Tibial artery (tissue), 4 donors: ENCODE measurements at regions not wholly inside any gene's neighbourhood (a gene's known extent, or its start where the extent isn't known, plus 50 kb on each side); places are given as distances from the start of the nearest gene placed in this dataset.

Source experiments
- DNase-seq, 2 donors: peaks; one replicate each; pipeline ENCODE4 v3.0.0-alpha.2; 2019
- H3K27ac ChIP-seq, 2 donors: fragments of 200-600 bp; sonication (generic) in 1 of 2; 1 replicate in 1 of 2; 2 replicates in 1 of 2; pipeline ENCODE4 v1.5.1; 2018 to 2019; ENCODE audit warnings: mild to moderate bottlenecking in 1 of 2
- H3K27me3 ChIP-seq, 2 donors: fragments of 200-600 bp; sonication (generic) in 1 of 2; one replicate each; pipeline versions ENCODE4 v1.5.1 to v1.6.0; 2016 to 2019
- H3K36me3 ChIP-seq, 3 donors: fragments of 200-600 bp; sonication (generic) in 2 of 3; one replicate each; pipeline ENCODE4 v1.5.1; 2016 to 2019; ENCODE audit warnings: mild to moderate bottlenecking in 2 of 3
- H3K4me1 ChIP-seq, 4 donors: fragments of 200-600 bp; sonication (generic) in 2 of 4; 1 replicate in 3 of 4; 2 replicates in 1 of 4; pipeline ENCODE4 v1.5.1; 2016 to 2019
- H3K4me3 ChIP-seq, 2 donors: fragments of 200-600 bp; sonication (generic) in 1 of 2; 1 replicate in 1 of 2; 2 replicates in 1 of 2; pipeline ENCODE4 v1.5.1; 2018 to 2019; ENCODE audit warnings: mild to moderate bottlenecking in 2 of 2
- H3K9me3 ChIP-seq, 3 donors: fragments of 200-600 bp; sonication (generic) in 1 of 3; one replicate each; pipeline ENCODE4 v1.5.1; 2016 to 2019
- CTCF ChIP-seq, 2 experiments: fragments of 200-600 bp in 1 of 2; fragments of 450-650 bp in 1 of 2; IDR thresholded peaks; one replicate each; pipeline ENCODE4 v1.5.1; 2017 to 2019; ENCODE audit warnings: antibody characterized with exemption in 2 of 2, mild to moderate bottlenecking in 1 of 2, moderate library complexity in 1 of 2
- intact Hi-C: fragments of 100-400 bp; cut with DNase I; formaldehyde crosslinking; loops from one replicate; pipeline ENCODE4 v1.15.0; 2023; ENCODE audit warnings: low total_unique reads

DNA sequence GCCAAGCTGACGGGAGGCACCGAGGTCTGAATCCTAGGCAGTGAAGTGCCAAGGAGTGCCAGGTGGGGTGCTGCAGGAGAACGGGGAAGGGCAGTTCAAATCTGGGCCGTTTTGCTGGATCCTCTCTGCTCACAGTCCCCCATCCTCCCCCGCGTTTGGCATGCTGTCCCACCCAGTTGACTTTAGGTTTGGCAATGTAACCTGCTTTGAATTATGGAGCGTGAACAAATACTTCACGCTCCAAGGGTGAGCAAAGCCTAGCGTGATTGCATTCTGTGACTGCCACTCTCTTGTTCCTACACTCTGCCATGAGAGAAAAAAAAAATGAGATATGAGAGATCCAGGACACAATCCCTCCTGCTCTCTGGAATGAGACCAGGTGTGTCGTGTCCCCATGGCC lies 381.9 kb downstream of the ZNF516 start:
- TF ChIP-seq CTCF (IDR thresholded peaks at IDR 0.05) = no peak
- Histone ChIP-seq H3K27me3 (no peaks in the 10 kb centered on the region), H3K4me3 (no peak overlapping the region), H3K9me3 (no peaks in the 10 kb centered on the region), H3K27ac (no peak overlapping the region), H3K36me3 (no peaks in the 10 kb centered on the region), H3K4me1 (no peaks in the 10 kb centered on the region)
- no peak for DNase-seq
- intact Hi-C loops = no loop called here

DNA sequence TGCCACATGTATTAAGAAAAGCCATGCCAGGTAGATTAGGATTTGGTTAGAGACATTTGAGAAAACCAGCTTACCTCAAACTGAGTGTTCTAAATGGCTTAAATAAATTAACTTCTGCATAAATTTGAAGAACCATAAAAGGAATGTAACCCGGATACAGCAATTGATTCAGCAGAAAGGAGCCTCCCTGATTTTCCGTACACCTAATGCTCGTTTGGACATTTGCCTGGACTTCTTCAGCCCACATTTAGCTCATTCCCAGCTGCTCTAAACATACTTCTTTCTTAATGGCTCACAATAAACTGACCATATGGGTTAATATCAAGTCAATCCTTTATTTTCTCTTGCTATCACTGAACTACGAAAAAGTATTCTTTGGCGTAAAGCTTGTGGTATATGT lies 392.4 kb downstream of the ZNF516 start:
- Histone ChIP-seq H3K9me3 (peaks cover 0 to 13% (median 0%) of the 10 kb centered on the region in 3 donors), H3K4me3 (no peak overlapping the region), H3K4me1 (no peaks in the 10 kb centered on the region), H3K36me3 (no peaks in the 10 kb centered on the region), H3K27me3 (no peaks in the 10 kb centered on the region), H3K27ac (no peak overlapping the region)
- DNase-seq = no peak
- intact Hi-C loops = no loop called here
- TF ChIP-seq CTCF (IDR thresholded peaks at IDR 0.05) = no peak

DNA sequence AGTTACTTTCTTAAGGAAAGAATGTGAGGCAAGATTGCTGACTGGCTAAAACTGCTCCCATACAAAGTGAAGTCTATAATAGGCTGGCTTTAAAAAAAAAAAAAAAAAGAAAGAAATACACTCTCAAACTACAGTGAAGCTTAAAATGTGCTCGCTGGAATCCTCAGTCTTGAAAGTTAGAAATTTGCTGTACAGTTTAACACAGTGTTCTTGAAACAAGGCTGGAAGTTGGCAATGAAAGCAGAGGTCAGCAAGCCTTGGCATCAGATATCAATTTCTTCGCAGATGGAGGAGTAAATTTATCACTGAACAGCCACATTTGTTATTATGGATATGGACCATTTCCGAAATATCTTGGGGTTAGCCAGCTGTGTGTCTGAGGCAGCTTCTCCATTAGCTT lies 392.9 kb downstream of the ZNF516 start:
- Histone ChIP-seq H3K36me3 (no peaks in the 10 kb centered on the region), H3K9me3 (peaks cover 0 to 13% (median 2%) of the 10 kb centered on the region in 3 donors), H3K27ac (no peak overlapping the region), H3K4me3 (no peak overlapping the region), H3K27me3 (no peaks in the 10 kb centered on the region), H3K4me1 (no peaks in the 10 kb centered on the region)
- no peak for TF ChIP-seq CTCF (IDR thresholded peaks at IDR 0.05)
- no peak for DNase-seq
- intact Hi-C loops = no loop called here

GRCh38 chr18:76099931-76100457 lies 395.0 kb downstream of the ZNF516 start:
- no peak for TF ChIP-seq CTCF (IDR thresholded peaks at IDR 0.05)
- H3K4me1 ChIP-seq = no peaks in the 10 kb centered on the region
- no peak overlapping the region for H3K27ac ChIP-seq
- no peak for DNase-seq
- no peak overlapping the region for H3K4me3 ChIP-seq
- H3K36me3 ChIP-seq = no peaks in the 10 kb centered on the region
- peaks cover 0 to 13% (median 3%) of the 10 kb centered on the region in 3 donors for H3K9me3 ChIP-seq
- intact Hi-C loops = no loop called here
- H3K27me3 ChIP-seq = no peaks in the 10 kb centered on the region

- Histone ChIP-seq H3K36me3 (no peaks in the 10 kb centered on the region), H3K4me1 (no peaks in the 10 kb centered on the region), H3K9me3 (peaks cover 0 to 3% (median 3%) of the 10 kb centered on the region in 3 donors), H3K27me3 (no peaks in the 10 kb centered on the region), H3K27ac (no peak overlapping the region), H3K4me3 (no peak overlapping the region)
- no peak for TF ChIP-seq CTCF (IDR thresholded peaks at IDR 0.05)
- no peak for DNase-seq
- intact Hi-C loops = no loop called here
Measured at GRCh38 chr18:76098674-76099411, 396.2 kb downstream of the ZNF516 start.
